ENCODE measurements at regions not wholly inside any gene's neighbourhood (a gene's known extent, or its start where the extent isn't known, plus 50 kb on each side); places are given as distances from the start of the nearest gene placed in this dataset.

DNA sequence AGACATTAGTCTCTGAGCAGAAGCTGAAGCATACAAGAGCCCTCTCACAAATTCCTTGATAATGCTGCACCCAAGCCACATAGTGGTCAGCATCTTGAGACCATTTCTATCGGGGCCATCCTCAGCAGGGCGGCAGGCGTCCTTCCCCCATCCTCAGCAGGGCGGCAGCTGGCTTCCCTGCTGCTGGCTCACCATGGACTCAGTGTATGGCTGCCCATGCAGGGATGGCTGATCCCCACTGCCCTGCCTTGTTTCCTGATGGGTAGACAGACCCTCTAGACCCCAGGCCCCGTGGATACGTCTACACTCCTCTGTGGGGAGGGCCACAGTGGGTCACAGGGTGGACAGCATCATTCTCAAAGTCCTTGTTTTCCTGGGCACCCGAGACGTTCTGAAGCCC, 406.8 kb downstream of the TCERG1L start:
- no peak for TF ChIP-seq POLR2A (IDR thresholded peaks at IDR 0.05)
- TF ChIP-seq, protein P1, sequence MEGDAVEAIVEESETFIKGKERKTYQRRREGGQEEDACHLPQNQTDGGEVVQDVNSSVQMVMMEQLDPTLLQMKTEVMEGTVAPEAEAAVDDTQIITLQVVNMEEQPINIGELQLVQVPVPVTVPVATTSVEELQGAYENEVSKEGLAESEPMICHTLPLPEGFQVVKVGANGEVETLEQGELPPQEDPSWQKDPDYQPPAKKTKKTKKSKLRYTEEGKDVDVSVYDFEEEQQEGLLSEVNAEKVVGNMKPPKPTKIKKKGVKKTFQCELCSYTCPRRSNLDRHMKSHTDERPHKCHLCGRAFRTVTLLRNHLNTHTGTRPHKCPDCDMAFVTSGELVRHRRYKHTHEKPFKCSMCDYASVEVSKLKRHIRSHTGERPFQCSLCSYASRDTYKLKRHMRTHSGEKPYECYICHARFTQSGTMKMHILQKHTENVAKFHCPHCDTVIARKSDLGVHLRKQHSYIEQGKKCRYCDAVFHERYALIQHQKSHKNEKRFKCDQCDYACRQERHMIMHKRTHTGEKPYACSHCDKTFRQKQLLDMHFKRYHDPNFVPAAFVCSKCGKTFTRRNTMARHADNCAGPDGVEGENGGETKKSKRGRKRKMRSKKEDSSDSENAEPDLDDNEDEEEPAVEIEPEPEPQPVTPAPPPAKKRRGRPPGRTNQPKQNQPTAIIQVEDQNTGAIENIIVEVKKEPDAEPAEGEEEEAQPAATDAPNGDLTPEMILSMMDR (IDR thresholded peaks at IDR 0.05) = no peak
- Histone ChIP-seq H3K4me1 (no peaks in the 10 kb centered on the region), H3K9me3 (no peaks in the 10 kb centered on the region), H3K36me3 (no peaks in the 10 kb centered on the region), H3K27me3 (no peaks in the 10 kb centered on the region), H3K27ac (no peak overlapping the region), H3K4me3 (no peak overlapping the region)
- intact Hi-C loops (cut with DNase I) = no loop called here
- WGBS (ENCODE audit: insufficient coverage, low coverage, low lambda C conversion rate, missing lambda C conversion rate) = 66% methylated on average over 4 of the region's 8 CpGs
- ATAC-seq (no peak), DNase-seq (no peak)

DNA sequence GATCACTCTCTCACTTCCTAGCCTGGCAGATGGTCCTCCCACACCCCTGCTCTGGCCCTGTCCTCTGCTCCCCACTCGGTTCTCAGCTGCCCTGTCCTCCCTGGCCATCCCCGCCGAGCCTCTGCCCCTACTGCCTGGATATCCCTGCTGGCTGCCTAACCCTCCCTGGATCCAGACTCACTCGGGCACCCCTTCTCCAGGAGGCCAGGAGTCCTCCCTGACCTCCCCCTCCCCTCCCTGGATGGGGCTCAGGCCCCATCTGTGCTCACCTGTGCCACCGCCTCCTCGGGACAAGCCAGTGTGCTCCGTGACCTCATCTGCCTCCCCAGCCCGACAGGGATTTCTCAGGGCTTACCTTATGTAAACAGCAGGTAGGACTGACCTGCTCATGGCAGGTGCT, 406.1 kb downstream of the TCERG1L start:
- no peaks in the 10 kb centered on the region for H3K9me3 ChIP-seq
- TF ChIP-seq, protein P1 (IDR thresholded peaks at IDR 0.05) = no peak
- TF ChIP-seq POLR2A (IDR thresholded peaks at IDR 0.05) = no peak
- no peaks in the 10 kb centered on the region for H3K27me3 ChIP-seq
- no peak overlapping the region for H3K27ac ChIP-seq
- no peak overlapping the region for H3K4me3 ChIP-seq
- WGBS (ENCODE audit: insufficient coverage, low coverage, low lambda C conversion rate, missing lambda C conversion rate) = 62% methylated on average over 3 of the region's 8 CpGs
- no peaks in the 10 kb centered on the region for H3K36me3 ChIP-seq
- DNase-seq = no peak
- intact Hi-C loops (cut with DNase I) = no loop called here
- ATAC-seq = no peak
- no peaks in the 10 kb centered on the region for H3K4me1 ChIP-seq

- Histone ChIP-seq H3K4me3 (no peak overlapping the region), H3K36me3 (no peaks in the 10 kb centered on the region), H3K27ac (no peak overlapping the region), H3K4me1 (no peaks in the 10 kb centered on the region), H3K27me3 (no peaks in the 10 kb centered on the region), H3K9me3 (no peaks in the 10 kb centered on the region)
- WGBS (ENCODE audit: insufficient coverage, low coverage, low lambda C conversion rate, missing lambda C conversion rate) = no CpG with 5 or more reads among the region's 8 CpGs
- intact Hi-C loops (cut with DNase I) = no loop called here
- DNase-seq = no peak
- TF ChIP-seq POLR2A (IDR thresholded peaks at IDR 0.05) = no peak
- TF ChIP-seq, protein P1 (IDR thresholded peaks at IDR 0.05) = no peak
- no peak for ATAC-seq
These were observed 405.6 kb downstream of the TCERG1L start for GRCh38 chr10:130905921-130906320.

DNA sequence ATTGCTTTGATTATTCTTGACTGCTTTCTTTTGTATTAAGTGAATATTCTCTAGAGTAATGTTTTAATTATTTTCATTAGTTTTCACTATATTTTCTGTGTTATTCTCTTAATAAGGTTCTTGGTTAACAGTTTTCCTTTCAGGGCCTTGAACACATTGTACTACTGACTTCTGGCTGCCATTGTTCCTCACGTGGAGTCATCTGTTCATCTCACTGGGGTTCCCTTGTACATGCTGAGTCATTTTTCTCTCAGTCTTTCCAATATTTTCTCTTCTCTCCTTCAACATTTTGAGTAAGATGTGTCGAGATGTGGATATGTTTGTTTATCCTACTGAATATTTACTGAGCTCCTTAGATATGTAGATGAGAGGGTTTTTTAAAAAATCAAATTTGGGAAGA, 400.7 kb downstream of the TCERG1L start:
- TF ChIP-seq, protein P1 (IDR thresholded peaks at IDR 0.05) = no peak
- no peak for TF ChIP-seq POLR2A (IDR thresholded peaks at IDR 0.05)
- ATAC-seq (no peak), DNase-seq (no peak)
- no peaks in the 10 kb centered on the region for H3K4me1 ChIP-seq
- WGBS (ENCODE audit: insufficient coverage, low coverage, low lambda C conversion rate, missing lambda C conversion rate) = 65% methylated on average over 2 of the region's 2 CpGs
- intact Hi-C loops (cut with DNase I) = no loop called here
- peaks cover 0 to 4% (median 0%) of the 10 kb centered on the region in 4 donors for H3K9me3 ChIP-seq
- H3K27ac ChIP-seq = no peak overlapping the region
- H3K27me3 ChIP-seq = no peaks in the 10 kb centered on the region
- H3K4me3 ChIP-seq = no peak overlapping the region
- H3K36me3 ChIP-seq = no peaks in the 10 kb centered on the region

DNA sequence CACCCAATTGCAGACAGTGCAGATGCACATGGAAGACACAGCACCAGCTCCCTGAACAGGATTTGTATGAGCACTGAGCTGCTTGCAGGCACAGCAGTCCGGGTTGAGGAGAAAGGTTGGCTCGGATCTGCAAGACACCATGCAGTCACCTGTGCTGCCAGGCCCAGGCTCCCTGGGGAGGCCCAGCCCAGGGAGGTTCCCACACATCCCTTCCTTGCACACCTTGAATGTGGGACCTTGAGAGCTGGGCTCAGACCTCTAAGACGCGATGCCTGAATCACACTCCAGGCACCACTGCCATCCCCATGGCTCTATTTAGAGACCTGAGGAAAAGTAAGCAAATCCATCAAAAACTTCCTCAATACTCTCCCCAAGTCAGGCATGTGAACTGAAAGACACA, 397.7 kb downstream of the TCERG1L start:
- ATAC-seq (no peak), DNase-seq (no peak)
- WGBS (ENCODE audit: insufficient coverage, low coverage, low lambda C conversion rate, missing lambda C conversion rate) = no CpG with 5 or more reads among the region's 4 CpGs
- Histone ChIP-seq H3K9me3 (peaks cover 0 to 4% (median 0%) of the 10 kb centered on the region in 4 donors), H3K27me3 (no peaks in the 10 kb centered on the region), H3K4me3 (no peak overlapping the region), H3K27ac (no peak overlapping the region), H3K4me1 (no peaks in the 10 kb centered on the region), H3K36me3 (no peaks in the 10 kb centered on the region)
- TF ChIP-seq, protein P1 (IDR thresholded peaks at IDR 0.05) = no peak
- no peak for TF ChIP-seq POLR2A (IDR thresholded peaks at IDR 0.05)
- intact Hi-C loops (cut with DNase I) = no loop called here

Measured in right lobe of liver (tissue), 6 donors.